NCI-H526 treated with DMSO at 0.1 percent for 48 hours (cell line): ENCODE measurements at regions not wholly inside any gene's neighbourhood (a gene's known extent, or its start where the extent isn't known, plus 50 kb on each side); places are given as distances from the start of the nearest gene placed in this dataset.

Experiments
- DNase-seq: peaks from one replicate; lab custom pipeline; 2025; lab: John Stamatoyannopoulos, UW

DNA sequence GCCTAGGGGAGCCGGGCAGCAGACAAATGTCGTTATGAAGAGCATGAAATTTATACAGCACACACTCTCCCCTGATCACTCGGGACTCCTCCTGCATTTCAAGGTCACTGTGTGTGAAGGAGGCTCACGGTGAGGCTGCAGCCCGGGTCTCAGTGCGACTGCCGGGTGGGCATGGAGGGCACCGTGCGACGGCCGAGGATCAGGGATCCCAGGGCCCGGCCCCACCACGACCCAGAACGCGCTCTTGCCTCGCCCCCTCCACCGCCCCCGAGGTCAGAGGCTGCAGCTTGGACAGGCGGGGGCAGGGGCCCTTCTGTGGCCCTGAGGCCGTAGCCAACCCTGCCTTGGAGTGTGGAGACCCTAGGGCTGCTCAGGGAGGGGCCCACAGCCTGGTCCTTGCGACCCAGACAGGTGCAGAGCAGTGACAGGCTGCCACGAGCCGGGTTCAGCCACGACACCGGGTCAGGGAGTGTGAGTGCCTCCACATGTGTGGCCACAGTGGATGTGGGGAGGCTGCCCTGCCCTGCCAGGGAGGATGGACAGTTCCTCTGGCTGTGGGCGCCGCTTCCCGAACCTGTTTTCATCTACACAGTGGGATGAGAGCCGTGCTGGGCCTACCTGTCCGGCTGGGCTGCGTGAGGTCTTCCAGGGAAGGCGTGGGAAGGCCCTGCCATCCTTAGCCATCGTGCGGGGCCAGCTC is 89.3 kb upstream of the NKX1-1 start:
- DNase-seq, result no peak

DNA sequence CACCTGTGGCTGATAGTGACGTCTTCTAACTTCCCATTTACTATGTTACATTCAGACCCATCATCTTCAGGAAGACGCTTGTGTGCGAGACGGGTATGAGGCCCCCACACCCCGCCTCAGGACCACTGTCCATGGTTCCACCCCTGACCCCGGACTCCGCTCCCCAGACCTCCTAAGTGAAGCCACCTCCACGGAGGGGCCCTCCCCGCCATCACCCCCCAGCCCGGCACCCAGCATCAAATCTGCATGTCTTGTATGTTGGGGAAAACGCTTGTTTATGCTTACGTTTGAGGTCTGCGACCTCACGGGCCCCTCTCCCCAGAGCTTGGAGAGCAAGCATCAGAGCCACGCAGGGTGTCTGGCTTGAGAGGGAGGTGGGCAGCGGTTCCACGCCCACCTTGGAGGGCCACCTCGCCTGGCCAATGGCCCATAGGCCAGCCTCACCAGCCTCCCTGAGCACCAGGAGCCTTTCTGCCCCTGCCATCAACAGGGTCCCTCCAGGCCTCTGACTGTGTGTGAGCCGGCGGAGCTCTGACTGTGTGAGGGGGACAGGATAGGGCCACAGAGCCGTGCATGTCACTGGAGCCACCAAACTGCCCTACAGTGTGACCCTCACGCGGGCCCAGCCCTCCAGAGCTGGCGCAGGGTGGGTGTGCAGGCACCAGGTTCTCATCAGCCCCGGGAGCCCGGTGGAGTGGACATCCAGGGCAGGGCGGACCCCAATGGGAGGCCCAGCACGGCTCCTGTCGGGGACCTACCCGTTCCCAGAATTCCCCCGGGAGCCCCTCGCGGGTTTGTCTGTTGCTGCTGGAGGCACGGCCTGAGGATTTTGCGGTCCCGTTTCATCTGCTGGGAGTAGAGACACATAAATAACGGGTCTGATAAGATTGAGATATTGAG is 88.4 kb upstream of the NKX1-1 start:
- DNase-seq, result no peak

DNA sequence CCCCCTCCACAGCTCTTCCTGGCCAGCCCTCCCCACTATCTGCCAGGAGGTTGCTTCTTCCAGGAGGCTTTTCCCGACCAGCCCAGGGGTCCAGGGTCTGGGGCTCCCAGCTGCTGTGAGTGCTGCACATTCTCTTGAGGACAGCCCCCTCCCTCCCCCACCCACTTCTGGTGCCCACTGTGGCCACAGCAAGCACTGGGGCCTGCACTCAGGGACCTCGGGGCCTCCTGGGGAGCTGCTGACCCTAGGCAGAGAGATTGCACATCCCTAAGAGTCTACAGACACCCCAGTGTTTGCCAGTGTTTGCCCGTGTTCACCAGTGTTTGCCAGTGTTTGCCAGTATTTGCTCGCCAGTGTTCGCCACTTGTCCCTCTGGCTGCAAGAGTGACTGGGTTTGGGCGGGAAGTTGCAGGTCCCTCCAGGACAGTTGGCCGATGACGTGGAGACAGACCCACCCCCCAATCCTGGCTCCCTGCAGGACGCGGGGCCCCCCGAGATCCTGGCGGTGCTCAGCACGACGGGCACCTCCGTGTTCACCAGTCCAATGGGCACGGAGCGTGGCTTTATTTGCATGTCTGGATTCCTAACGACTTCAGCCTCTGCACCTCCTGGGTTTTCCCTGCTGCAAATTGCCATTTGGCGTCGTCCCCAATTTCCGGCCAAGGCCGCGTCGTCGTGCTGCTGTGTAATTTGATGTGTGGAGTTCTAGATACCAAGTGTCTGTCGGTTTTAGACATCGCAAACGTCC is 87.5 kb upstream of the NKX1-1 start:
- DNase-seq, result peak; percentile 12

DNA sequence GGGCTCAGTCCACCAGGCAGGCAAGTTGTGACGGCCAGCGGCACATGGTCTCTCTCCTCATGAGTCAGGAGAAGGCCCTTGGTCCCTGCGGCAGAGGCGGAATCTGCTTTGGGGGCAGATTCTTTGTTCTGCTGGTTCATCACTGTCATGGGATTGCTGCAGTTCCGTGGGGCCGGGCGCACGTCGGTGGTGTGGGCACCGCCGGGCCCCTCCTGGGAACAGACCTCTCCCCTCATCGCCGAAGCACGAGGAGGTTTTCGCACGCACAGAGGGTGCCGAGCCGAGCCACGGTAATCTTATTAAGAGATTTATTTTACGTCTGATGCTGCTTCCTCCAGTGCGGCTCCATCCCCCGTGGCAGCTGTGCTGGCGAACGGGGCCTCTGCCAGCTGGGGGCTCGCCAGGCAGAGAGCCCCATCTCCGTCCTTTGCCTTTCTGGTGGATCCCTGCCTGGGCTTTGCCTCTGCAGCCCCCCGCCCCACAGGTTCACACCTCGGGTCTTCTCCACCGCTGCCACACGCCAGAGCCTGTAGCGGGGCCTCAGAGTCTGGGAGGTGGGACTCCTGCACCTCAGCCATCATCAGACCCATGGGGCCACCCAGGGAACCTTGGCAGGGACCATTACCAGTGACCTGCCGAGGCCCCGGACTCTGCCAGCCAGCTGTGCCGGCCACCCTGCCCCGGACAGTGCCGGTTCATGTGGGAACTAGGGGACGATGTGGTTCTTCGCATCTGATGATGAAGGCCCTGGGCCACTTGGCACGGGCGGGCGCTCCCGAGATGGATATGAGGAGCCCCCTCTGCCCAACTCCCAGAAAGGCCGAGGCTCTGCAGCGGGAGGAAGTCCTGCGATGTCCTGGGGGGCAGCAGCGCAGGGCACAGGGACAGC is 86.7 kb upstream of the NKX1-1 start:
- DNase-seq, result no peak

DNA sequence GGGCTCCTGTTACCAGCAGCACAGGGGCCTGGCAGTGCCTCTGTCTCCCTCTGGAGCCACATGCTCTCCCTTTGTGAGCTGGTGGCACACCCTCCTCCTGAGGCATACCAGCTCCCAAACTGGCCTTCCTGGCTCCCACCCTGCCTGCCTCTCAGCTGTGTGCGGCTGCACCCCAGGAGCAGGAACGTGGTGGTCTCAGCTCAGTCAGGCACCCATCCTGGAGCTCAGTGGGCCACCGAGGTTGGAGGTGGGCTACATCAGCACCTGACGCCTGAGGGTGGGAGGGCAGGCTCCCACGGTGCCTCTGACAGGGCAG is 85.9 kb upstream of the NKX1-1 start:
- DNase-seq, result no peak

DNA sequence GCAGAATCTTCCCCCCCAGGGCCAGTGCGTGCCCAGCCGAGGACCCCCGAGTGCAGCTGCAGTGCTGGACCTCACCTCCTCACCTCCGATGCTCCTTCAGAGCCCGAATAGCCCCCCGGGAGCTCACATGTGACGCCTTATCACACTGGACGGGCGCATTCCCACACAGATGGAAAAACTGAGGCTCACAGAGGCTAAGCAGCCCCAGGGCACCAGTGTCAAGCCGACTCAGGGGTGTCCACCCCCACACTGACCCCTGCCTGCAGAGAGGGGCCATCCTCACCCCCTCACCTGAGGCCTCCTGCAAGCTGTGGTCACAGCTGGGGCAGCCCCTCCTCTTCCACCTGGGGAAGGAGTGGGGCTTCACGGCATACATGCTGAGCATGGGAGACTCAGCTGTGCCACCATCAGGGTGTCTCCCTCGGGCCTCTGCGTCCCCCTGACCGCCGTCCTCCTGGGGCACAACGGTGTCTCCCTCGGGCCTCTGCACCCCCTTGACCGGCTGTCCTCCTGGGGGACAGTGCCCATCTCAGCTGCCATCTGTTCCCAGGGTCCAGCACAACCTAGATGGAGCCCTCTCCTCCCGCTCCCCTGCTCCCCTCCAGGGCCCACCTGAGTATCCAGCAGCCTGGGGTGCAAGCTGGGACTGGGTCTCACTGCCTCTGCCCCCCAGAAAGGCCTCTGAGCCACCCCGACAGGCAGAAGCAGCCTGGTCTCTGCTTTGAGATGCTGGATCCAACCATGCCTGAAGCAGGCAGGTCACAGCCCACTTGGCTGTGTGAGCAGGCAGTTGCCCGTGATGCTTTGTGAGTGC is 85.3 kb upstream of the NKX1-1 start:
- no peak for DNase-seq

DNA sequence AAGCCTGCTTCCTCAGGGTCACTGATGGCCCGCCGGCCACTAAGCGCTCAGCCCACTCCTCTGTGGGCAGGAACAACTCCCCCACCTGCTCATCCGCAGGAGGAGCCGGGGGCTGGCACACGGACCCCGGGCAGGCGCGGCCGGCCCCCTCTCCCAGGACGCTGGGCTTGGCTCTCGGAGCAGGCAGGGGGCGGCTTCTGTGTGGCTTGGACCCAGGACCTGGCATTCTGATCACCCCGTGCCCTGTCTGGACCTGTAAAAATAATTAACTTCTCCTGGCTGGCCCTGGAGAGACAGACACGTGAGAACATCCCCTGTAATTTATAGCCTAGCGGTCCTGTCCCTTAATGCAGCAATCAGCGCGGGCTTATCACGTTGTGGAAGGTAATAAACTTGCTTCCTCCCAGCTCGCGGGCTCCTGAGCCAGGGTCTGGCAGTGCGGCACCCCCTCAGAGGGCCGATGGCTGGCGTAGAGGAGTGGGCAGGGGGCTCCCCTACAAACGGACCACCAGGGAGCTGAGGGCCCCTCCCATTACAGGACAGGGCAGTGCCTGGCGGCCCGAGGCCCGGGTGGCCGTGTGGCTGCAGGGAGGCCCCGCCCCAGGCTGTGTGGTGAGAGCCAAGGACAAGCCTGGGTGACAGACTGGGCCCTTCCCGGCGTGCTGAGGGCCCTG is 84.5 kb upstream of the NKX1-1 start:
- no peak for DNase-seq

DNA sequence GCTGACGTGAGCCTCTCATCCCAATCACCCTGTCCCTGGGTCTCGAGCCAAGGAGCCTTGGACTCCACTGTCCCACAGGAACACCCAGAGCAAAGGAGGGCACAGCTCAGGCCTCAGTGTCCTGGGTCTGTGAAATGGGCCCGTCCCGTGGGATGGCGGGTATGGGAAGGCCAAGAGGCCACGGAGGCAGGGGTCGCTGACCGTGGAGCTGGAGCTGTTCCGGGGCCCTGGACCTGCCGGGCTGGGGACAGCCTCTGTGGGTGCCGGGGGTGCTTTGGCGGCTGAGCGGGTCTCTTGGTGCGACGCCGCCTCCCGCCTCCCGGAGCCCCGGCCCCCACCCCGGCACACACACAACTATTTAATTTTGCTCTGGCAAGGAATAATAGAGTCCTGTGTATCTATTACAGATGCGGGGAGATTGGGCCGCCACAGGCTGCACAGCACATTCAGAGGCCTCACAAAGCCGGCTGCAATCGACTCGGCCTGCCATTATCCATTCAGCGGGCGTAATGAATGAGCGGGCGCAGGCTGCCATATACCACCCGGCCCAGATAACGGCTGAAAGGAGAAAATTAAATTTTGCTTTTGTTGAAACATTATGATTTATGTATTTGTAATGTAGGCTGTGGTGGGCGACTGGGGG is 83.9 kb upstream of the NKX1-1 start:
- DNase-seq, result no peak

DNA sequence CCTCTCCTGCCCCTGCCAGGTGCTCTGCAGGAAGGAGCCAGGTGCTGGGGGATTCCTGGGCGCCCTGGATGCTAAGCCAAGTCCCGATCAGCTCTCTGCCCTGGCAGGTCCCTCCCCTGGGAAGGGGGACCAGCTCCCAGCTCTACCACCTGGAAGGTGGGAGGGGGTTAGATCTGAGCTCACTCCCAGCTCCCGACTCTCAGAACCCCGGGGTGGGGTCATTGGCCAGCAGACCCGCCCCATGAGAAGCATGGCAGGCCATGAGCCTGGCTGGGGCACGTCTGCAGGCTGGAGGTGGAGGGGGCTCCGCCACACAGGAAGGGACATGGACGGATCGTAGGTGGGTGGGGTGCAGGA is 83.4 kb upstream of the NKX1-1 start:
- no peak for DNase-seq

DNA sequence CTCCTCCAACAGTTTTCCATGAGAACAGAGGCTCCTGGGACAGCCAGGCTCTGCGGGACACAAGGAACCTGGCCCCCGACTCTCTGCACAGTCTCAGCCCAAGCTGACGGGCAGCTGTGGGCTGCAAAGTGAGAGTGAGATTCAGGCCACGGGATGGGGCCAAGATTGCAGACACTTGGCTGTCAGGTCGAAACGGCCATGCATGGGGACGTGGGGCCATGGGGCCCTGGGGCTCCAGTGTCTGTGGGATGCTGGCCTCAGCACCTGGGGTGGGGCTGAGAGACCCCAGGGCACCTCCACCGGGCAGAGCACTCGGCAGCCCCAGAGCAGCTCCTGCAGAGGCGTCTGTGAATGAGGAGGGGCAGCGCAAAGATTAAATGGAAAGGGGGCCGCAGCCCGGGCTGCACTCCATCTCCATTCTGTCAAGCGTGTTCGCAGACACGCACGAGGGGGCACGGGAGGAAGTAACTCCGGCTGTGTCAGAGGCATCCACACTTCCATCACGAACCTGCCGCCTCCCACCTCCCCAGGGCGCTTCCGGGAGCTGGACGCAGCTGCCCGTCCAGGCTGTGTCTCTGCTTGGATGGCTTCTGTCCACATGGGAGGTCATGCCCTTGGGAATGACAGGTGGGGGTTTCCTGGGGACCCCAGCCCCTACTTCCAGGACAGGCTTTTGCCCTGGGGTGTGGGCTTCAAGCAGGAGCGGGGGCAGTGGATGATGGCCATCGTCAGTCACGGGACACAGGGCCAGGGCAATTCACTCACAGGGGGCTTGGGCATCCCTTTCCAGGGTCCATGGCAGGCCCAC is 82.8 kb upstream of the NKX1-1 start:
- DNase-seq, result no peak

DNA sequence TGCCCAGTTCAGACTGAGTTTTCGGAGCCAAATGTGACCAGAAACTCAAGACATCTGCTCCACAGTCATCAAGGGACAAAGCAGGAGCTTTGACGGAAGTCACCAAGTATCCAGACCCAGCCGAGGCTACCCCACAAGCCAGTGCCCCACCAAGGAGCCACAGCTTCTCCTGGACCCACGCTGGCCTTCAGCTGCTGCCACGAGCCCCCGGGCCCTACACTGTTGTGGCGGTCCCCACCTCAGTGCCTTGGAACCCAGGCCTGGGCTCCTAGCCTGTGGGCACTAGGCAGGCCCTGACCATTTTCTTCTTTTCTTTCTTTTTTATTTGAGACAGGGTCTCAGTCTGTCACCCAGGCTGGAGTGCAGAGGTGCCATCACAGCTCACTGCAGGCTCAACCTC is 82.1 kb upstream of the NKX1-1 start:
- DNase-seq, result no peak

DNA sequence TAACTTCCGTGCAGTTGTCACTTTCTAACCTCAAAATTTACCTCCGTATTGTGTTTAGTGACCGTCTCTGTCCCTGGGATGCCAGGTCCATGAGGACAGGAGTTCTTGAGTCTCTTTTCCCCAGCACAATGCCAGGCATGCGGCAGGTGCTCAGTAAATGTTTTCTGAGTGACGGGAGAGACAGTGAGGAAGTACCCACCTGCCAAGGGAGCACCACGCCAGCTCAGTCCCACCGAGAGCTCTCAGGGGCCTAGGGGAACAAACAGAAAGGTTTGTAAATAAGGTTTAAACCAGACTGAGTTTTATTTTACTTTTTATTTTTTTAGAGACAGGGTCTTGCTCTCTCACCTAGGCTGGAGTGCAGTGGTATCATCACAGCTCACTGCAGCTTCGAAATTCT is 81.5 kb upstream of the NKX1-1 start:
- no peak for DNase-seq

DNA sequence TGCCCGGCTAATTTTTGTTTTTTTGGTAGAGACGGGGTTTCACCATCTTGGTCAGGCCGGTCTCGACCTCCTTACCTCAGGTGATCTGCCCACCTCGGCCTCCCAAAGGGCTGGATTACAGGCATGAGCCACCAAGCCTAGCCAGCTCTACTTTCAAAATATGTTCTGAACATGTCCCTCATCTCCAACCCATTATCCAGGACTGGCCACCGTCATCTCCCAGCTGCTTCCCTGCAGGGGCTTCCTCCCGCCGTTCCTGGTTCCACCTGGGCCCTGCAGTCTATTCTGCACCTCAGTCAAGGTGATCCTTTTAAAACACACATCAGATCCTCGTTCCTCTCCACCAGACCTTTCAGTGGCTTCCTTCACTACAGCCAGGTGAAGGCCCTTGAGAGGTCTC is 80.9 kb upstream of the NKX1-1 start:
- no peak for DNase-seq

DNA sequence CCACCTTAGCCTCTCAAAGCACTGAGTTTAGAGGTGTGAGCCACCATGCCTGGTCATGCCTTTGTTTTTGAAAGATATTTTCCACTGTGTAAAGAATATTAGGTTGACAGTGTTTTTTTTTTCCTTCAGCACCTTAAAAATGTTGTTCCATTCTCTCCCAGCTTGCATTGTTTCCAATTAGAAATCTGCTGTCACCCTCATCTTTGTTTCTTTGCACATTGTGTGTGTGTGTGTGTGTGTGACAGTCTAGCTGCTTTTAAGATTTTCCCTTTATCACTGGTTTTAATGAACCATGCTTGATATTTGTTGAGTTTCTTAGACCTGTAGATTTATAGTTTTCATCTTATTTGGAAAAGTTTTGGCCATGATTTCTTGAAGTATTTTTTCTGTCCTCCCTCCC is 79.0 kb upstream of the NKX1-1 start:
- no peak for DNase-seq

DNA sequence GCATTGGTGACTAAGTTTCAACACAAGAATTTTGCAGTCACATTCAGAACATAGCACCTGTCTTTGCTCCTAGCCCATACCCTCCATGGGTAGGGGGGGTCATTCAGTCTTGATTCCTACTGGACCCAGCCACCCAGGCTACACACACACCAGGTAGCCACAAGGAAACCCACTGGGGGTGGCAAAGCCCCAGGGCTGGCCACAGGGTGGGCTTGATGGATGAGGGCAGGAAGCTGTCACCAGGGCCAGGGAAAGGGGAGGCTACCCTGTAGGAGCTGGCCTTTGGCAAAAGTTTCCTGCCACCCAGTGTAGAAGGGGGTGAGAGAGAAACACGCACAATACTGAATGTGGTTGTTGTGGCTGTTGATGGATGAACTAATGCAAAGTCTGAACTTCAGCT is 74.5 kb upstream of the NKX1-1 start:
- no peak for DNase-seq

DNA sequence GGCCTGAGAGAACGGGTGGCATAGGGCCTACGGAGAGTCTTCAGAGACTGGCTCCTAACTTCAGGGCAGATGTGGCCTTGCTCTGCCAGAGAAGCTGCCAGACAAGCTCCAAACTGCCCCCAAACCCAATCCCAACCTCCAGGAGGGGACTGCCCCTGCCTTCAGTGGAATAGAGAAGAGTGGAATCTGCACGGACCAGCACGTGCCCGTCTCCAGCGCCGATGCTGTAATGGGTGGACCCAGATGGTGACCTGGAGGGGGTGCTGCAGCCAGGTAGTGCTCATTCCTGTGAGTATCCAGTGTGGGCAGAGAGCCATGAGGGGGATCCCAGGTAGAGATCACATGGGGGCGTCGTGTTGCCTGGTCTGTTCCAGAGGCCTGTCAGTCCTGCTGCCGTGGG is 73.2 kb upstream of the NKX1-1 start:
- DNase-seq, result no peak

DNA sequence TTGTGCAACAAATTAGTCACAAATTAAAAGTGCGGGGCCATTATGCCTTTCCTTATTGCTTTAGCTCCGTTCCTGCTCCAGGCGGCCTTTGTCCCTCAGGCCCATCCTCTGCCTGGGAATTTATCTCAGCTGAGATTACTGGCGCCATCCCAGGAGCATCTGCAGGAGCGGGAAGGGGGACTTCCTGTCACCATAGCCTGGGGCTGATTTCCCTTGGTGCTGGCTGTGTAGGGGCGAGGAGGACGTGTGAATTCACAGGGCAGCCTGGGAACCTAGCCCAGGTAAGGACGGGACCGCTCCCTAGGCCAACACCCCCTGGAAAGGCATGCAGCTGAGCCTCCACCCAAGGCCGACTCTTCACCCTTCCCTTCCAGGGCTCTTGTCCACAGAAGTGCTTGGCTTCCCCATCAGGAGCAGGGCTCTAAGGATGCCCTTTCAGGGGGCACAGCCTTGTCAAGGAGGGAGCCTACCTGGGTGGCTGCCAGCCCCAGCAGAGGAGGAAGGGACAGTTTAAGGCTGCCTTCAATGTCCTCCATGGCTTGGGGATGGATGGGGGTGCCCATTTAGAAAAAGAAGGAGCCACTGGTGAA is 72.6 kb upstream of the NKX1-1 start:
- no peak for DNase-seq

DNA sequence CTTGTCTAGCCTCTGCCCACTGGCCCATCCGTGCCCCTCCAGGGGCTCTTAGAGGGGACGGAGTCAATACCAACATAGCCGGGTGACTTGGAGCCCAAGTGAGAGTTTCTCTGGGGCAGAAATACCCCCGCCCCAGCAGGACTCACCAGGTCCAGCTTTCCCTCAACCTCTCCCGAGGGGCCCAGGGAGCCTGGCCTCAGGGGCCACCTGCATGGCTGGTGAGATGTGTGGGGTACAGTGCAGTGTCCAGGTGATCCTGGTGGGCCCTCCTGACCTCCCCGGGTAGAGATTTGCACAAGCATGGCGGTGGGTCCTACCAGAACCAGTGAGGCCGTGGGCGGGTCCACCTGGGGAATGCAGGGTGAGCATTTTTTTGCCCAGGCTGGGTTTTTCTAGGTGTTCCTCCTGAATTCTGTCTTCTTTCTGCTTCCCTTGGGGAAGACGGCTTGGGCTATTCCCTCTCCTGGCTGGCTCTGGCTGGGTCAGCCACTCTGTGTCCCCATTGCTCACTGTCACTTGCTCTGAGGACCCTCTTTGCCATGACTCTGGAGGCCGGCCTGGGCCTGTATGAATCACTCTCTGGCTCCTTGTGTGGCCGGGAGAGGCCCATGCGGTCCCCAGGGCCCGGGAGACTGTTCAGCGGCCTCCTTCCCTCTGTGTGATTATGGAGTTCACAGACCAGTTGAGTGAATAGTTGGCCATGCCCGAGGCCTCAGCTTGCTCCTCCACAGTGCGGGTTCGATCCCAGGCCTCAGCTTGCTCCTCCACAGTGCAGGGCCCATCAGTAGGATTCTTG is 71.0 kb upstream of the NKX1-1 start:
- no peak for DNase-seq
